Calu3 (cell line): ENCODE measurements at regions not wholly inside any gene's neighbourhood (a gene's known extent, or its start where the extent isn't known, plus 50 kb on each side); places are given as distances from the start of the nearest gene placed in this dataset.

Experiments
- BruUV-seq: library from RNA; stranded (reverse); fragments of 400-500 nt; replicated peaks from 2 replicates; lab custom pipeline; 2021; lab: Mats Ljungman, UMichigan
- CTCF ChIA-PET: fragments of 300-600 bp; sonication (Branson Sonifier 250); formaldehyde crosslinking; loops from one replicate; lab custom pipeline; 2022; ENCODE audit warnings: antibody characterized with exemption; lab: Charles Lee
- DNase-seq: peaks from one replicate; pipeline ENCODE4 v3.0.0; 2022
- H3K27ac Mint-ChIP-seq: one replicate; pipeline ENCODE4 v1.8.0; 2022; ENCODE audit warnings: mixed read lengths; ENCODE audit not compliant: unreplicated experiment
- H3K27me3 Mint-ChIP-seq: one replicate; pipeline ENCODE4 v1.8.0; 2022; ENCODE audit warnings: mixed read lengths; ENCODE audit not compliant: unreplicated experiment
- H3K36me3 Mint-ChIP-seq: one replicate; pipeline ENCODE4 v1.8.0; 2022; ENCODE audit warnings: mild to moderate bottlenecking, moderate library complexity, mixed read lengths; ENCODE audit not compliant: insufficient read depth, unreplicated experiment
- H3K4me1 Mint-ChIP-seq: one replicate; pipeline ENCODE4 v1.8.0; 2022; ENCODE audit warnings: mild to moderate bottlenecking, low read depth, mixed read lengths; ENCODE audit not compliant: unreplicated experiment
- H3K4me3 Mint-ChIP-seq: one replicate; pipeline ENCODE4 v1.8.0; 2022; ENCODE audit warnings: mild to moderate bottlenecking, low read depth, moderate library complexity, mixed read lengths; ENCODE audit not compliant: unreplicated experiment
- H3K9me3 Mint-ChIP-seq: one replicate; pipeline ENCODE4 v1.8.0; 2022; ENCODE audit warnings: low read depth, mixed read lengths; ENCODE audit not compliant: unreplicated experiment
- intact Hi-C: fragments of 100-400 bp; cut with micrococcal nuclease; formaldehyde crosslinking; loops from one replicate; pipeline ENCODE4 v1.10.0; 2022; ENCODE audit not compliant: unreplicated experiment
- TF ChIP-seq, protein P1 (sequence below): fragments of 200-600 bp; IDR thresholded peaks from one replicate; pipeline ENCODE4 v1.8.0; 2022; ENCODE audit warnings: antibody characterized with exemption; ENCODE audit not compliant: unreplicated experiment

DNA sequence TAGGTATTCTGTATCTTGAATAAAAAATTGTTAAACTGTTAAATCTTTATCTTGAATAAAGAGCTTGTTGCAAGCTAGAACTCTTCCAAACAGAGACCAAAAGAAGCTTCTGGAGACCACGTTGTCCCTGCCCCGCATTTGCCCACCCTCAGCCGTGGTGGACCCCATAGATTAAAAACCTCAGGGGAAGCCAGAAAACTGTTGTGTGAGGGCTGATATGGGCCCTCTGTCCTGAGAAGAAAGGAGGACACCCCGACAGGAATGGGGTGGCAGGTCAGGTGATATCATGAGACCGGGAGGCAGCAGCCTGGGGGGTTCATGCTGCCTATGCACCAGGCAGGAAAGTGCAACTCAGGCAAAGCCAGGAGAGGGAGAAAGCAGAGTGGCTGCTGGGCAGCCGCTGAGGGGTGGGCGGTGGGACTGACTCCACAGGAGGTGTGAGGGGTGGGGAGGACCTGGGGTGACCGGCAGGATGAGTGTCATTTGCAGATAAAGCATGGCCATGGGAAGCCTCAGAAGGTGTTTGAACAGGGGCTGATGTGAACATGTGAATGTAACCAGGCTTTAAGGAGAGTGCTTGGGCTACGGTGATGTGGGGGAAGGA lies 147.8 kb downstream of the IRF8 start:
- Mint-ChIP-seq H3K4me1 (no peaks in the 10 kb centered on the region), H3K9me3 (no peaks in the 10 kb centered on the region), H3K4me3 (no peak overlapping the region), H3K27me3 (peaks cover 100% of the 10 kb centered on the region), H3K27ac (no peak overlapping the region), H3K36me3 (no peaks in the 10 kb centered on the region)
- TF ChIP-seq, protein P1, sequence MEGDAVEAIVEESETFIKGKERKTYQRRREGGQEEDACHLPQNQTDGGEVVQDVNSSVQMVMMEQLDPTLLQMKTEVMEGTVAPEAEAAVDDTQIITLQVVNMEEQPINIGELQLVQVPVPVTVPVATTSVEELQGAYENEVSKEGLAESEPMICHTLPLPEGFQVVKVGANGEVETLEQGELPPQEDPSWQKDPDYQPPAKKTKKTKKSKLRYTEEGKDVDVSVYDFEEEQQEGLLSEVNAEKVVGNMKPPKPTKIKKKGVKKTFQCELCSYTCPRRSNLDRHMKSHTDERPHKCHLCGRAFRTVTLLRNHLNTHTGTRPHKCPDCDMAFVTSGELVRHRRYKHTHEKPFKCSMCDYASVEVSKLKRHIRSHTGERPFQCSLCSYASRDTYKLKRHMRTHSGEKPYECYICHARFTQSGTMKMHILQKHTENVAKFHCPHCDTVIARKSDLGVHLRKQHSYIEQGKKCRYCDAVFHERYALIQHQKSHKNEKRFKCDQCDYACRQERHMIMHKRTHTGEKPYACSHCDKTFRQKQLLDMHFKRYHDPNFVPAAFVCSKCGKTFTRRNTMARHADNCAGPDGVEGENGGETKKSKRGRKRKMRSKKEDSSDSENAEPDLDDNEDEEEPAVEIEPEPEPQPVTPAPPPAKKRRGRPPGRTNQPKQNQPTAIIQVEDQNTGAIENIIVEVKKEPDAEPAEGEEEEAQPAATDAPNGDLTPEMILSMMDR = no peak
- intact Hi-C loops = no loop called here
- BruUV-seq = no TSS peak
- no peak for DNase-seq
- CTCF ChIA-PET = no interaction called here

DNA sequence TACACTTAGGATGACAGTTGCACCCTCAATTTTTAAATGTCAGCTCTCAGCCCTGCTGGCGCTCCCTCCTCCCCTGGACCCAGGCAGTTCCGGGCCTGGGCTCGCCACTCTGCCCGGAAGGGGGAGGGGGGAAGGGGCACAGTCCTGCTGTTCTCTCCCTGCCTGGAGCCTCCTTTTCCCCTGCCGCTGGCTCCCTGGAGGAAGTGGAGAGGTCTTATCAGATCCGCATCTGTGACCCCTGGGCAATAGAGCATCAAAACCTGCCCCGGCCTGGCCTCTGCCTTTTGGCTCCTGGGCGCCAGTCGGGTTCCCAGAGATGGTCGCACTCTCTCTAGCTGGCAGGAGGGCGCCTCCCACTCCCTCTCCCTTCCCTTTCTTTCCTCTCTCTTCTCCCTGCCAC lies 149.3 kb downstream of the IRF8 start:
- TF ChIP-seq, protein P1 = no peak
- CTCF ChIA-PET = no interaction called here
- no peak overlapping the region for H3K27ac Mint-ChIP-seq
- H3K4me3 Mint-ChIP-seq = no peak overlapping the region
- intact Hi-C loops = no loop called here
- no peaks in the 10 kb centered on the region for H3K36me3 Mint-ChIP-seq
- peaks cover 100% of the 10 kb centered on the region for H3K27me3 Mint-ChIP-seq
- H3K9me3 Mint-ChIP-seq = no peaks in the 10 kb centered on the region
- no peaks in the 10 kb centered on the region for H3K4me1 Mint-ChIP-seq
- no TSS peak for BruUV-seq
- DNase-seq = no peak

DNA sequence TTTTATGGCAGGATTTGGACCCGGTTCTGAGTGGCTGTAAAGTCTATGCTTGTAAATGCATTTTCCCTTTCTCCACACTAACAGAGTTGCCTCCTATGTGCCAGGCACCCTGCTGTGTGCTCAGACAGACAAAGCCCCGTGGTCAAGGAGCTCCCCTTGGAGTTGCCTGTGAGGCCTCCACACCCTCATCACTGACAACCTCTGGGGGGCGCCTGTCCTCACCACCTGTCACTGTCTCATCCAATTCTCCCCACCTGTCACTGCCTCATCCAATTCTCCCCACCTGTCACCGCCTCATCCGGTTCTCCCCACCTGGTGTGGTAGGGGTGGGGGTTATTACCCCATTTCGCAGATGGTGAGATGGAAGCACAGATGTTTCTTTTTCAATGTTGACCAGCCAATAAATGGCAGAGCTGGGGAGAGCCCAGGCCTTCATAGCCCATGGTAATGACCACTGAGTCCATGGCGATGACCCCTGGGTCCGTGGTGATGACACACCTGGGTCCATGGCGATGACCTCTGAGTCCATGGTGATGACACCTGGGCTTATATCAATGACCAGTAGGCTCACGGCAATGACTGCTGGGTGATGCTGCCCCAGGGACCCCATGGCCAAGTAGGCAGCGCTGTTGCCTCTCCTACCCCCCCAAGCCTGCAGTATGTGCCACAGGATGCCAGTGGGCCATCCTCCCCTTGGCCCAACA lies 150.1 kb downstream of the IRF8 start:
- TF ChIP-seq, protein P1 = no peak
- no peaks in the 10 kb centered on the region for H3K4me1 Mint-ChIP-seq
- peaks cover 100% of the 10 kb centered on the region for H3K27me3 Mint-ChIP-seq
- no peaks in the 10 kb centered on the region for H3K9me3 Mint-ChIP-seq
- no peaks in the 10 kb centered on the region for H3K36me3 Mint-ChIP-seq
- intact Hi-C loops = no loop called here
- no TSS peak for BruUV-seq
- CTCF ChIA-PET = interaction anchor here (0.6 kb wide), 1 partner anchor 568 kb away, joined by 4 read pairs; no protein-coding TSS in a partner anchor
- no peak overlapping the region for H3K4me3 Mint-ChIP-seq
- H3K27ac Mint-ChIP-seq = no peak overlapping the region
- no peak for DNase-seq

DNA sequence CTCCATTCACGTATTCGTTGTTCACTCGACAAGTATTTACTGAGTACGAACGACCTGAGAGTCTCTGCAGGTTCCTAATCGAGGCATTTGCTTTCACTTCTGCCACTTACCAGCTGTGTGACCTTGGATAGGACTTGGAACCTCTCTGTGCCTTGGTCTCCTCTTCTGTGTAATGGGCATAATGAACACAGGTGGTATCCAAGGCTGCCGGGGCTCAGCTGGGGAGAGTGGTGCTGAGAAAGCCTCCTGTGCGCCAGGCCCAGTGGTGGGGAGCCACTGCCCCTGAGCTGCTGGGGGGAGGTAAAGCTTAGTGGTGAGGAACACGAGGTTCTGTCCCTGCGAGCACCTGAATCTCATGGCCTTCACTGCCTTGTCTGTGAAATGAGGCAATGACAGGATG lies 150.7 kb downstream of the IRF8 start:
- H3K27me3 Mint-ChIP-seq = peaks cover 100% of the 10 kb centered on the region
- no peak overlapping the region for H3K4me3 Mint-ChIP-seq

More for the DNA sequence above, 150.7 kb downstream of the IRF8 start:
- H3K9me3 Mint-ChIP-seq = no peaks in the 10 kb centered on the region
- intact Hi-C loops = no loop called here
- TF ChIP-seq, protein P1 = no peak
- DNase-seq = no peak
- no peaks in the 10 kb centered on the region for H3K4me1 Mint-ChIP-seq
- BruUV-seq = no TSS peak
- CTCF ChIA-PET = interaction anchor here (0.6 kb wide), 1 partner anchor 569 kb away, joined by 4 read pairs; no protein-coding TSS in a partner anchor
- H3K27ac Mint-ChIP-seq = no peak overlapping the region
- no peaks in the 10 kb centered on the region for H3K36me3 Mint-ChIP-seq
